NB4 (cell line): ENCODE measurements at regions not wholly inside any gene's neighbourhood (a gene's known extent, or its start where the extent isn't known, plus 50 kb on each side); places are given as distances from the start of the nearest gene placed in this dataset.
A peak's percentile ranks its signal among the peaks of the same experiment; 100 is the strongest.

Experiments
- DNase-seq: peaks from one replicate; pipeline ENCODE4 v3.0.0; 2010; ENCODE audit warnings: low read depth
- H3K4me3 ChIP-seq: one replicate; pipeline ENCODE4 v1.5.1; 2011; ENCODE audit warnings: mild to moderate bottlenecking, low read depth, low read length, moderate library complexity
- MYC ChIP-seq: IDR thresholded peaks from 2 replicates; pipeline ENCODE4 v1.6.1; 2011; ENCODE audit warnings: low read depth, low read length
- POLR2A ChIP-seq: IDR thresholded peaks from 2 replicates; pipeline ENCODE4 v1.6.1; 2011; ENCODE audit warnings: mild to moderate bottlenecking; ENCODE audit not compliant: insufficient read length; ENCODE audit errors: extremely low read depth
- TF ChIP-seq, protein P1 (sequence below): IDR thresholded peaks from 2 replicates; pipeline ENCODE4 v1.6.1; 2011; ENCODE audit warnings: low read depth, low read length
- TF ChIP-seq, protein P2 (sequence below): IDR thresholded peaks from one replicate; pipeline ENCODE4 v1.5.1; 2012; ENCODE audit warnings: low read depth, low read length

DNA sequence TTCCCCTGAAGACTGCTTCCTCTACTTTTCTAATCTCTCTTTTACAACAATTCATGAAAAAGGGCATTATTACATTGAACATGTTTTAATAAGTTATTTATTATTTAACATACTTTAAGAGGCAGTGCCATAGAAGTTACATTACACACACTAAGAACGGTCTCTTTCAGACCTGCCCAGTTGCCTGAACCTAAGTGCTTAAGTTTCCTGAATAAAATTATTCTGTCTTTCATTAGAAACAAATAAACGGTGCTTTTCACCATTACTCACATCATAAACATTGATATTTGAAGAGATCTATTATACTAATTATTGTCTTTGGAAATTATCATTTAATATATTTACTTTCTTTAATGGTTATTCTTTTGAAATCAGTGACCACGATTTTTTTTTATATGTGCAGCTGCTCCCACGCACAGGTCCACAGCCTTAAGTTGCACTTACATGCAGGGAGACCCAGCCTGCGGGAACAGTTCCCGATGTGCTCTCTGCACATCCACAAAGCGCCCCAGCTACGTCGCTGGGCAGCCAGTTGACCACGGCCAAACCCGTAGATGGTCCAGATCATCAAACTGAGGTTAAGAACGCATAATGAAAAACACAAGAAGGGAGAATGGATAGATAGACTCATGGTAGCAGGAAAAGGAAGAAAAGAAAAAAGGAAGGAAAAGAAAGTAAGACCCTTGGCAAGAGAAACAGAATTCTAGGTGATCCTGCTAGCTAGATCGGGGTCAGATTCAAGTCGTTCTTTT, 437.0 kb upstream of the MGMT start:
- DNase-seq = no peak
- no peak overlapping the region for H3K4me3 ChIP-seq
- no peak for TF ChIP-seq MYC
- TF ChIP-seq, protein P1, sequence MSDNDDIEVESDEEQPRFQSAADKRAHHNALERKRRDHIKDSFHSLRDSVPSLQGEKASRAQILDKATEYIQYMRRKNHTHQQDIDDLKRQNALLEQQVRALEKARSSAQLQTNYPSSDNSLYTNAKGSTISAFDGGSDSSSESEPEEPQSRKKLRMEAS = no peak
- no peak for TF ChIP-seq POLR2A

DNA sequence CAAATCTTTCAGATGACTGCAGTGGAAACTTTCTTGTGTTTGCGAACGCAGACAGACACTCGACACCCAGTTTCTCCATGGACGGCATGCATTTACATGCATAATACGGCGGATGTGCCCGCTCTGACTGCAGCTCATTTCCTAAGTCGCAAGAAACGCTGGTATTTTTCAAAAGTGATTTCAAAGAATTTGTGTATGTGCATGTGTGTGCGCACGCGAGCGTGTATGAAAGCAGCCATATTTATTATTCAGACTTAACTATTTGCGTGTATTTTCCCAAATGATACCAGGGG, 436.5 kb upstream of the MGMT start:
- DNase-seq = no peak
- no peak for TF ChIP-seq MYC
- TF ChIP-seq, protein P2, sequence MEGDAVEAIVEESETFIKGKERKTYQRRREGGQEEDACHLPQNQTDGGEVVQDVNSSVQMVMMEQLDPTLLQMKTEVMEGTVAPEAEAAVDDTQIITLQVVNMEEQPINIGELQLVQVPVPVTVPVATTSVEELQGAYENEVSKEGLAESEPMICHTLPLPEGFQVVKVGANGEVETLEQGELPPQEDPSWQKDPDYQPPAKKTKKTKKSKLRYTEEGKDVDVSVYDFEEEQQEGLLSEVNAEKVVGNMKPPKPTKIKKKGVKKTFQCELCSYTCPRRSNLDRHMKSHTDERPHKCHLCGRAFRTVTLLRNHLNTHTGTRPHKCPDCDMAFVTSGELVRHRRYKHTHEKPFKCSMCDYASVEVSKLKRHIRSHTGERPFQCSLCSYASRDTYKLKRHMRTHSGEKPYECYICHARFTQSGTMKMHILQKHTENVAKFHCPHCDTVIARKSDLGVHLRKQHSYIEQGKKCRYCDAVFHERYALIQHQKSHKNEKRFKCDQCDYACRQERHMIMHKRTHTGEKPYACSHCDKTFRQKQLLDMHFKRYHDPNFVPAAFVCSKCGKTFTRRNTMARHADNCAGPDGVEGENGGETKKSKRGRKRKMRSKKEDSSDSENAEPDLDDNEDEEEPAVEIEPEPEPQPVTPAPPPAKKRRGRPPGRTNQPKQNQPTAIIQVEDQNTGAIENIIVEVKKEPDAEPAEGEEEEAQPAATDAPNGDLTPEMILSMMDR = no peak
- no peak for TF ChIP-seq POLR2A
- TF ChIP-seq, protein P1 = no peak
- H3K4me3 ChIP-seq = no peak overlapping the region

DNA sequence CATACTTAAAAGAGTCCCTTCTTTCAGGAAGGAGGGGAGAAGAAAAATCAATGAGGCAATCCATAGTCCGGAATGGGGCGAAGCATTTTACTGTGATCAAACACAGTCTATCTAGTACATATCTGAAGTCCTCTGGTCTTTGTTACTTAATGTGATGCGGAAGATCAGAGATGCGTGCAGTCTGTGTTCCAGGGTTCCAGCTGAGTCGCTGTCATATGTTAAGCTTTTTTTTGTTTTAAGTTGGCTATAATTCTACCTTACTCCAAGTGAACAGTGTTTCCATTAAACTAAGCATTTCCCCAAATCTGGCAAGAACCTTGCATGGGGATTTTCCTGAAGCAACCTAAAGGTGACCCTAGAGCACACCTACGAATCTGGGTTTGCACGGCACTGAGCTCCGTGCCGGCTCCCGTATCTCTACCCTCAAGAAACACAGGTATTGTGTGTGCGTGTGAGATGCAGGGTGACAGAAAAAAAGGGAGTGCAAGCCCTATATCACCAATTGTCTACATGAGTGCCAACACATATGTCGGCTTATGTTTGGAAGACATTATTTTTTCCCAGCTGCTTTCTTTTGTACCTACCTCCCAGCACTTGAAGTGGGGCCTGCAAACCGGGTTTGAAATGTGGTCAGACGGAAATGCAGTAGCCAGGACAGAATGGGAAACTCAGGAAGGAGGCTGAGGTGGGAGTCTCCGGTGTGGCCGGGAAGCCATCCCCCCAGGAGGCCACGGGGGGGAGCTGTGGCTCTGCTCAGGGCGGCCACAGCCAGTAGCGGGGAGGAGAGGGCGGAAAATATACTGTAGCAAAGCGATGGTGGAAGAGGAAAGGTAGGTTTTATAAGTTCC, 435.8 kb upstream of the MGMT start:
- no peak overlapping the region for H3K4me3 ChIP-seq
- DNase-seq = peak; percentile 70

DNA sequence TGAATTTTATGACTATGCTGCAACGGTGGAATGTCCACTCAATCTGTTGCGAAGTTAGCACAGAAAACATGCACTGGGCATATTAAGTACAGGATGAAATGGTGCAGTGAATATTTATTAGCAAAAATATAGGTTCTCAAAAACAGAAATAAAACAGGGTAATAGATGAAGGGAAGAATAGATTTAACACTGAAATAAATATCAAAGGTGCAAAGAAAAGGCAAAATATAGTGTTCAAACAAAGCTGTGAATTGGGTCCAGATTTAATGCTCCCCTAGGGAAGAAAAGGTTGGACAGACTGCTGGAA, 435.2 kb upstream of the MGMT start:
- DNase-seq = no peak
- H3K4me3 ChIP-seq = no peak overlapping the region

More for the DNA sequence above, 435.8 kb upstream of the MGMT start:
- TF ChIP-seq MYC (no peak), POLR2A (no peak)
- TF ChIP-seq, protein P2 = peak; percentile 87
- TF ChIP-seq, protein P1 = no peak

DNA sequence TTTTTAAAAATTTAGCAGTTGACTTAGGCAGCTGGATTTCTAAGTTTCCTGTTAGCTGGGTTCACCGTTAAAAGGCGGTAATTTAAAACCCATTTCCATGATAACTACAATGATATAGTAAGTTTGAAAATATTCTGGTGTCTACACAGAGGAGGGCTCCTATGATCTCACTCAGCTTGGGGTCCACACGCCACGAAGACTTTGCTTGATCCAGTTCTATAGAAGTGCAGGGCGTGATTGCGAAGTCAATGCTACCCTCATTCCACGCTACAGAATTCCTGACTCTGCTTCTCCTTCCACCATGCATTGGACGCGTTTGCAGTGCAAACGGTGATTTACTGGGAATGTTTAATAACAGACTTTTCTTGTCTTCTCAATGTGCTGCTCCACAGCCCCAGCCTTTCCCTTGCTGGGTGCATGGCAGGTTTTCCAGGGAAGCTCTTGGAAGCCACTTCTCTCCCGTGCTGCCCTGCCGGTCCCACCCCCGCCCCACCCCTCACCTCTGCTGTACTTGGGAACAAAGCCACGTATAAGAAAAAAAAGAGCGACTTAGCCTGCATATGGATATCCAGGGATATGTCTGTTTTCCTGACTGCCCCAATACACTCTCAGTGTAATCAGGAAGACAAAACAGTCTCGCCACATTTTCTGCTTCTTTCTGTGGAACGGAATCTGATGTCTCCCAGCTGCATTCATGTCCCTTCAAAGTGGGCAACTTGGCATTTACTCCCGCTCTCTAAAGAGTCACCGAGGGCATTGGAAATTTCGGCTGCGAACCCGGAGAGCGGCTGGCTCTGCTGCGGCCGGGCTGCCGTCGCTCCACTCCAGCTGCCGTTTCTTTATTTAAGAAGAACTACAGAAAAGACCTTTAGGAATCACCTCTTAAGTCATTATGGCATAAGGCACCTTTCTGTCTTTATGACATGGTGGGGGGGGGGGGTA, 434.4 kb upstream of the MGMT start:
- no peak for DNase-seq
- no peak overlapping the region for H3K4me3 ChIP-seq
- TF ChIP-seq, protein P1 = no peak
- TF ChIP-seq POLR2A (no peak), MYC (no peak)

More for the DNA sequence above, 435.2 kb upstream of the MGMT start:
- TF ChIP-seq POLR2A (no peak), MYC (no peak)
- TF ChIP-seq, protein P2 = no peak
- TF ChIP-seq, protein P1 = no peak

DNA sequence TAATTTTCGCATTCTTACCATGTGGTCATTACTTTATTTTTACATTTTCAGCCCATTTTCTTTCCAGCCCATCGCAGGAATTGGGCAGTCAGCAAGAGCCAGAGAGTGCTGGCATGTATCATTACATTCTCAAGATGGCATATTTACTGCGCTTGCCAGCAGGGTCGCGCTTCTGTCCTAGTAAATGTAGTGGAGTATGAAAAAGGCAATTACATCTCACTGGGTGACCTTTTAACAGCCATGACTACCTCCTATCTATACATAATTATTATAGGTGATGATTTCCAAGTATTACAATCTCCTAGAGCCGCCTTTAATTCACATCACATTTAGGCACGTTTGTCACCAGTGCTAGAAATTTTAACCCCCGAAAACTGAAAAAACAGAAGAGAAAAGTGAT, 433.7 kb upstream of the MGMT start:
- TF ChIP-seq POLR2A = no peak
- TF ChIP-seq, protein P2 = no peak
- TF ChIP-seq, protein P1 = no peak
- TF ChIP-seq MYC = no peak
- DNase-seq = no peak
- no peak overlapping the region for H3K4me3 ChIP-seq
